ENCODE measurements at regions not wholly inside any gene's neighbourhood (a gene's known extent, or its start where the extent isn't known, plus 50 kb on each side); places are given as distances from the start of the nearest gene placed in this dataset.

- no peaks in the 10 kb centered on the region for H3K9me3 ChIP-seq
- no peak overlapping the region for H3K27ac ChIP-seq
- DNase-seq (ENCODE audit: low spot score in 2 of 2), result no peak
- H3K4me1 ChIP-seq, result peaks cover 11% of the 10 kb centered on the region
- 43% methylated on average over 6 of the region's 6 CpGs for WGBS
- H3K36me3 ChIP-seq, result no peaks in the 10 kb centered on the region
- no peak overlapping the region for H3K4me3 ChIP-seq
- no peaks in the 10 kb centered on the region for H3K27me3 ChIP-seq
- TF ChIP-seq, protein P1, sequence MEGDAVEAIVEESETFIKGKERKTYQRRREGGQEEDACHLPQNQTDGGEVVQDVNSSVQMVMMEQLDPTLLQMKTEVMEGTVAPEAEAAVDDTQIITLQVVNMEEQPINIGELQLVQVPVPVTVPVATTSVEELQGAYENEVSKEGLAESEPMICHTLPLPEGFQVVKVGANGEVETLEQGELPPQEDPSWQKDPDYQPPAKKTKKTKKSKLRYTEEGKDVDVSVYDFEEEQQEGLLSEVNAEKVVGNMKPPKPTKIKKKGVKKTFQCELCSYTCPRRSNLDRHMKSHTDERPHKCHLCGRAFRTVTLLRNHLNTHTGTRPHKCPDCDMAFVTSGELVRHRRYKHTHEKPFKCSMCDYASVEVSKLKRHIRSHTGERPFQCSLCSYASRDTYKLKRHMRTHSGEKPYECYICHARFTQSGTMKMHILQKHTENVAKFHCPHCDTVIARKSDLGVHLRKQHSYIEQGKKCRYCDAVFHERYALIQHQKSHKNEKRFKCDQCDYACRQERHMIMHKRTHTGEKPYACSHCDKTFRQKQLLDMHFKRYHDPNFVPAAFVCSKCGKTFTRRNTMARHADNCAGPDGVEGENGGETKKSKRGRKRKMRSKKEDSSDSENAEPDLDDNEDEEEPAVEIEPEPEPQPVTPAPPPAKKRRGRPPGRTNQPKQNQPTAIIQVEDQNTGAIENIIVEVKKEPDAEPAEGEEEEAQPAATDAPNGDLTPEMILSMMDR (IDR thresholded peaks at IDR 0.05), result no peak
- TF ChIP-seq POLR2A (IDR thresholded peaks at IDR 0.05), result no peak
- no peak for TF ChIP-seq EP300 (IDR thresholded peaks at IDR 0.05)
- TF ChIP-seq POLR2AphosphoS5 (IDR thresholded peaks at IDR 0.05), result no peak
Observed at GRCh38 chr5:130289132-130290088, 385.1 kb downstream of the CHSY3 start.

DNA sequence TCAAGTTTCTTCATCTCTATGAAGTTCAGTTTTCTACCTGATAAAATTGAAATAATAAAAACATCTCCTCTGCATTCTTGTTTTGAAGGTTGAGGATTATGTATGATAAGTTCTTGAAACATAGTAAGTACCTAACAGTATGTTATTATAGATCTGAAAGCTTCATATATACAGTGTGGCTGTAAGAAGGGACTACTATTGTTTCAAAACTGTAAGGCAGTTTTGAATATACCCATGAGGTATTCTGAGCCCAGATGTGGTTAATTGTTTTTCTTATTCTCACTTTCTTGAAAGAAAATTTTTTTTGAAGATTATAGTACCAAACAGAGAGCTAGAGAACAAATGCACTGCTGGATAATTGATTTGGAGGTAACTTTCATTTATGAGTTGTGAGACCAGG, 383.2 kb downstream of the CHSY3 start:
- H3K9me3 ChIP-seq, result no peaks in the 10 kb centered on the region
- H3K36me3 ChIP-seq, result no peaks in the 10 kb centered on the region
- peaks cover 11% of the 10 kb centered on the region for H3K4me1 ChIP-seq
- DNase-seq (ENCODE audit: low spot score in 2 of 2), result no peak
- no peak overlapping the region for H3K27ac ChIP-seq
- no peaks in the 10 kb centered on the region for H3K27me3 ChIP-seq
- no peak overlapping the region for H3K4me3 ChIP-seq
- TF ChIP-seq POLR2AphosphoS5 (IDR thresholded peaks at IDR 0.05) (no peak), EP300 (IDR thresholded peaks at IDR 0.05) (no peak), POLR2A (IDR thresholded peaks at IDR 0.05) (no peak)
- TF ChIP-seq, protein P1 (IDR thresholded peaks at IDR 0.05), result no peak

DNA sequence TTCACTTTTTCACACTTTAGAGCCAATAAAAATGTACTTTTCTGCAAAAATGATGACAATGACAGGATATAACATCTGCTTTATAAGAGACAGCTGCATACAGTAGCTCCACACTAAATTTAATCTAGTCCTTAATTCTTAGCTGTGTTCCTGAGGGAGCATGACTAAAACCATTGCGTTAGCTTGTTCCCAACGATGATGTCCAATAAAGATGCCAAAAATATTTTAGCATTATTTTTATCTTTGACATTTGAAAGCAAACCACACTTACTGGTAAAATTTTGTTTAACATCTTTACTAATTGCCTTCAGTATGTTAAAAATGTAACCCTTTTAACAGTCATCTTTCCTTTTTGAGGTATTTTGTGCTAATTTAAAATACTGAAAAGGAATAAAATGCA, 382.7 kb downstream of the CHSY3 start:
- Histone ChIP-seq H3K36me3 (no peaks in the 10 kb centered on the region), H3K27ac (no peak overlapping the region), H3K27me3 (no peaks in the 10 kb centered on the region), H3K4me1 (peaks cover 11% of the 10 kb centered on the region), H3K9me3 (no peaks in the 10 kb centered on the region), H3K4me3 (no peak overlapping the region)
- no peak for DNase-seq (ENCODE audit: low spot score in 2 of 2)
- TF ChIP-seq EP300 (IDR thresholded peaks at IDR 0.05) (no peak), POLR2A (IDR thresholded peaks at IDR 0.05) (no peak), POLR2AphosphoS5 (IDR thresholded peaks at IDR 0.05) (no peak)
- TF ChIP-seq, protein P1 (IDR thresholded peaks at IDR 0.05), result no peak
- WGBS, result 35% methylated on average over 2 of the region's 2 CpGs

GRCh38 chr5:130282049-130282448, 377.8 kb downstream of the CHSY3 start:
- no peak overlapping the region for H3K4me3 ChIP-seq
- H3K9me3 ChIP-seq, result no peaks in the 10 kb centered on the region
- no peak for TF ChIP-seq POLR2A (IDR thresholded peaks at IDR 0.05)
- TF ChIP-seq POLR2AphosphoS5 (IDR thresholded peaks at IDR 0.05), result no peak
- TF ChIP-seq, protein P1 (IDR thresholded peaks at IDR 0.05), result no peak
- TF ChIP-seq EP300 (IDR thresholded peaks at IDR 0.05), result no peak
- no peaks in the 10 kb centered on the region for H3K36me3 ChIP-seq
- WGBS, result 74% methylated on average over 1 of the region's 1 CpG
- no peaks in the 10 kb centered on the region for H3K27me3 ChIP-seq
- DNase-seq (ENCODE audit: low spot score in 2 of 2), result no peak
- H3K4me1 ChIP-seq, result no peaks in the 10 kb centered on the region
- H3K27ac ChIP-seq, result no peak overlapping the region

DNA sequence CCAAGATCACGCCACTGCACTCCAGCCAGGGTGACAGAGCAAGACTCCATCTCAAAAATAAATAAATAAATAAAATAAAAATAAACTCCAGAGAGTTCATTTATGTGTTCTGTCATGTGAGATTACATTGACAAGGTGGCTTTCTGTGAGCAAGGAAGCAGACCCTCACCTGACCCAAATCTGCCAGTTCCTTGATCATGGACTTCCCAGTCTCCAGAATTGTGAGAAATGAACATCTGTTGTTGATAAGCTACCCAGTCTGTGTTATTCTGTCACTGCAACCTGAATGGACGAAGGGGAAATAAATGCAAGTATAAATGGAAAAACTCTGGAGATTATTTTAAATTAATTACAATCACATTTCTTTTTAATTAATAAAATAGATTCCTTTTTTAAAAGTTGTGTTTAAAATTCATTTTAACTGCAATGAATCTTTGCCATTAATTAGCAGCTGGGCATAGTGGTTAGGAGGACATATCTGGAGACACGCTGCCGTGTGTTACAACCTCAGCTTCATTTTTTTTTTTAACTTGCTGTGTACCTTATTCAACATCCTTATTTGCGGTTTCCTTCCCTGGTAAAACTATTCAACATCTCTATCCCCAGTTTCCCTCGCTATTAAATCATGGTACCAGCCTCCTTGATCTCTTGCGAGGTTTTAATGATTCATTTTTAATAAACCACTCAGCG, 376.4 kb downstream of the CHSY3 start:
- Histone ChIP-seq H3K27ac (no peak overlapping the region), H3K36me3 (no peaks in the 10 kb centered on the region), H3K9me3 (no peaks in the 10 kb centered on the region), H3K4me1 (no peaks in the 10 kb centered on the region), H3K27me3 (no peaks in the 10 kb centered on the region), H3K4me3 (no peak overlapping the region)
- DNase-seq (ENCODE audit: low spot score in 2 of 2), result no peak
- 73% methylated on average over 8 of the region's 8 CpGs for WGBS
- no peak for TF ChIP-seq POLR2AphosphoS5 (IDR thresholded peaks at IDR 0.05)
- TF ChIP-seq, protein P1 (IDR thresholded peaks at IDR 0.05), result no peak
- TF ChIP-seq POLR2A (IDR thresholded peaks at IDR 0.05), result no peak
- TF ChIP-seq EP300 (IDR thresholded peaks at IDR 0.05), result no peak
